ENCODE measurements at regions not wholly inside any gene's neighbourhood (a gene's known extent, or its start where the extent isn't known, plus 50 kb on each side); places are given as distances from the start of the nearest gene placed in this dataset.
A peak's percentile ranks its signal among the peaks of the same experiment; 100 is the strongest.

DNA sequence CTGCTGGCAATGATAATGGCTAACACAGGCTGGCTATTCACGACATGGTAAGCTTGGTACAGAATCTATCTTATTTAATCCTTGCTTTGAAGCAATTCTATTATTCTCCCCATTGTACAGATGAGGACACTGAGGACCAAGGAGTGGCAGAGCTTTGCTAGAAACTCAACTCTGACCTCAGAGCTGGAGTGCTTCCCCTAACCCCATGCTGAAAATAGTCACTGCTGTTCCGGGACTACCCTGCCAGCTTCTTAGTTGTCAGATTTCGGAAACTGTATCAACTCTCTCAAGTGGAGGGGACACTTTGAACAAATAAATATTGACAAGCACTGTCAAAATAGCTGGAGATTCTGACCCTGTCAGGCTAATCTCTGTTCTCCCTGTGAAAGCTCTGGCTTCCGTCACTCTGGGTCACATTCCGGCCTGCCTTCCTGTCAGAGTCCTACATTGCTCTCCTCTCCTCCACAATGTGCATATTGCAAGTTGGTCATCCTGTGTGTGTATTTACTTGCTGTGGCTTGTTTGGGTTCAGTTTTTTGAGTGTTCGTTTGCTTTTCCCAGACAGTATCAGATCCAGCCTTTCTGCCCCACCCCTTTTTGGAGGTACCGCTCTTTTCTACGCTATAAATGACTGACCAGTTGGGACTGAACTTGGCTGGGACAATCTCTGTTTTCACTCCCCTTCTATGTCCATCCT is 134.3 kb upstream of the MAP1B start (continued):
- TF ChIP-seq FOXP1 (IDR thresholded peaks at IDR 0.05) (no peak), FOXP1 (CRISPR knock-in tag; IDR thresholded peaks at IDR 0.05) (peak; percentile 64; the same call in 1 of the 2 replicates), UBTF (CRISPR knock-in tag; IDR thresholded peaks at IDR 0.05) (peak; percentile 25; the same call in 1 of the 2 replicates), XBP1 (CRISPR knock-in tag; IDR thresholded peaks at IDR 0.05) (no peak), ZNF556 (CRISPR knock-in tag; IDR thresholded peaks at IDR 0.05; ENCODE audit: borderline replicate concordance) (no peak), PHF21A (CRISPR knock-in tag; IDR thresholded peaks at IDR 0.05) (peak; percentile 67), FOSL2 (CRISPR knock-in tag; IDR thresholded peaks at IDR 0.05) (0 out of 2 replicates have a peak, but pooled peaks have one; percentile 11), FOSL1 (CRISPR knock-in tag; IDR thresholded peaks at IDR 0.05; ENCODE audit: borderline replicate concordance) (no peak), MIER3 (CRISPR knock-in tag; IDR thresholded peaks at IDR 0.05; ENCODE audit: borderline replicate concordance) (no peak), TMF1 (CRISPR knock-in tag; IDR thresholded peaks at IDR 0.05; ENCODE audit: low read depth) (no peak), THRA (CRISPR knock-in tag; IDR thresholded peaks at IDR 0.05; ENCODE audit: borderline replicate concordance) (no peak), SIX1 (CRISPR knock-in tag; IDR thresholded peaks at IDR 0.05; ENCODE audit: borderline replicate concordance) (no peak), ZNF776 (CRISPR knock-in tag; IDR thresholded peaks at IDR 0.05) (no peak), ZNF891 (CRISPR knock-in tag; IDR thresholded peaks at IDR 0.05) (no peak), ZBTB43 (CRISPR knock-in tag; conservative IDR thresholded peaks at IDR 0.05) (no peak), CREM (IDR thresholded peaks at IDR 0.05) (peak; percentile 35; the same call in 1 of the 2 replicates), CREM (CRISPR knock-in tag; IDR thresholded peaks at IDR 0.05) (no peak), ZNF446 (CRISPR knock-in tag; IDR thresholded peaks at IDR 0.05) (no peak), ZNF431 (CRISPR knock-in tag; IDR thresholded peaks at IDR 0.05; ENCODE audit: borderline replicate concordance, low read depth) (0 out of 2 replicates have a peak, but pooled peaks have one; percentile 38), E2F2 (CRISPR knock-in tag; IDR thresholded peaks at IDR 0.05; ENCODE audit: borderline replicate concordance) (no peak)
- TF ChIP-seq, protein P1, sequence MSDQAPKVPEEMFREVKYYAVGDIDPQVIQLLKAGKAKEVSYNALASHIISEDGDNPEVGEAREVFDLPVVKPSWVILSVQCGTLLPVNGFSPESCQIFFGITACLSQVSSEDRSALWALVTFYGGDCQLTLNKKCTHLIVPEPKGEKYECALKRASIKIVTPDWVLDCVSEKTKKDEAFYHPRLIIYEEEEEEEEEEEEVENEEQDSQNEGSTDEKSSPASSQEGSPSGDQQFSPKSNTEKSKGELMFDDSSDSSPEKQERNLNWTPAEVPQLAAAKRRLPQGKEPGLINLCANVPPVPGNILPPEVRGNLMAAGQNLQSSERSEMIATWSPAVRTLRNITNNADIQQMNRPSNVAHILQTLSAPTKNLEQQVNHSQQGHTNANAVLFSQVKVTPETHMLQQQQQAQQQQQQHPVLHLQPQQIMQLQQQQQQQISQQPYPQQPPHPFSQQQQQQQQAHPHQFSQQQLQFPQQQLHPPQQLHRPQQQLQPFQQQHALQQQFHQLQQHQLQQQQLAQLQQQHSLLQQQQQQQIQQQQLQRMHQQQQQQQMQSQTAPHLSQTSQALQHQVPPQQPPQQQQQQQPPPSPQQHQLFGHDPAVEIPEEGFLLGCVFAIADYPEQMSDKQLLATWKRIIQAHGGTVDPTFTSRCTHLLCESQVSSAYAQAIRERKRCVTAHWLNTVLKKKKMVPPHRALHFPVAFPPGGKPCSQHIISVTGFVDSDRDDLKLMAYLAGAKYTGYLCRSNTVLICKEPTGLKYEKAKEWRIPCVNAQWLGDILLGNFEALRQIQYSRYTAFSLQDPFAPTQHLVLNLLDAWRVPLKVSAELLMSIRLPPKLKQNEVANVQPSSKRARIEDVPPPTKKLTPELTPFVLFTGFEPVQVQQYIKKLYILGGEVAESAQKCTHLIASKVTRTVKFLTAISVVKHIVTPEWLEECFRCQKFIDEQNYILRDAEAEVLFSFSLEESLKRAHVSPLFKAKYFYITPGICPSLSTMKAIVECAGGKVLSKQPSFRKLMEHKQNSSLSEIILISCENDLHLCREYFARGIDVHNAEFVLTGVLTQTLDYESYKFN (CRISPR knock-in tag; conservative IDR thresholded peaks at IDR 0.05), result peak; percentile 80
